ENCODE measurements at regions not wholly inside any gene's neighbourhood (a gene's known extent, or its start where the extent isn't known, plus 50 kb on each side); places are given as distances from the start of the nearest gene placed in this dataset.
"Not testable (repeated sequence)": the region's sequence is repeated elsewhere in the genome, so short reads cannot be mapped to it uniquely, and the experiment has no call there.

DNA sequence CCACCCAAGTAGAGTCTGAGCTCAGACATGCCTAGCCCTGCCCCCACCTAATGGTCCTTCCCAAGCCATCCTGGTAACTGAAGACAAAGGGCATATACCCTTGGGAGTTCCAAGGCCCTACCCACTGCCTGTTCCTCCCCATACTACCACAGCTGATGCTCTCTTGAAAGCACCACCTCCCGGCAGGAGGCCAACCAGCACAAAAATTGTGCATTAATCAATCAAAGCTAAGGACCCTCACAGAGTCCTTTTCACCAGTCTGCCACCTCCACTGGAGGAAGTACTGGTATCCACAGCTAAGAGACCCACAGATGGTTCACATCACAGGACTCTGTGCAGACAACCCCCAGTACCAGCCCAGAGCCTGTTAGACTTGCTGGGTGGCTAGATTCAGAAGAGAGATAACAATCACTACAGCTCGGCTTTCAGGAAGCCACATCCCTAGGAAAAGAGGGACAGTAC, 93.8 kb upstream of the MAPK10 start:
- not testable (repeated sequence) for TF ChIP-seq POLR2A (IDR thresholded peaks at IDR 0.05)
- TF ChIP-seq, protein P1, sequence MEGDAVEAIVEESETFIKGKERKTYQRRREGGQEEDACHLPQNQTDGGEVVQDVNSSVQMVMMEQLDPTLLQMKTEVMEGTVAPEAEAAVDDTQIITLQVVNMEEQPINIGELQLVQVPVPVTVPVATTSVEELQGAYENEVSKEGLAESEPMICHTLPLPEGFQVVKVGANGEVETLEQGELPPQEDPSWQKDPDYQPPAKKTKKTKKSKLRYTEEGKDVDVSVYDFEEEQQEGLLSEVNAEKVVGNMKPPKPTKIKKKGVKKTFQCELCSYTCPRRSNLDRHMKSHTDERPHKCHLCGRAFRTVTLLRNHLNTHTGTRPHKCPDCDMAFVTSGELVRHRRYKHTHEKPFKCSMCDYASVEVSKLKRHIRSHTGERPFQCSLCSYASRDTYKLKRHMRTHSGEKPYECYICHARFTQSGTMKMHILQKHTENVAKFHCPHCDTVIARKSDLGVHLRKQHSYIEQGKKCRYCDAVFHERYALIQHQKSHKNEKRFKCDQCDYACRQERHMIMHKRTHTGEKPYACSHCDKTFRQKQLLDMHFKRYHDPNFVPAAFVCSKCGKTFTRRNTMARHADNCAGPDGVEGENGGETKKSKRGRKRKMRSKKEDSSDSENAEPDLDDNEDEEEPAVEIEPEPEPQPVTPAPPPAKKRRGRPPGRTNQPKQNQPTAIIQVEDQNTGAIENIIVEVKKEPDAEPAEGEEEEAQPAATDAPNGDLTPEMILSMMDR (IDR thresholded peaks at IDR 0.05) = not testable (repeated sequence)
- peak; percentile 38 for TF ChIP-seq POLR2AphosphoS5 (IDR thresholded peaks at IDR 0.05)
